ENCODE measurements at regions not wholly inside any gene's neighbourhood (a gene's known extent, or its start where the extent isn't known, plus 50 kb on each side); places are given as distances from the start of the nearest gene placed in this dataset.

GRCh38 chr14:38504175-38504574 lies 248.3 kb upstream of the CLEC14A start:
- Histone ChIP-seq H3K27me3 (no peaks in the 10 kb centered on the region), H3K4me1 (ENCODE audit: low read depth) (peaks cover 6% of the 10 kb centered on the region), H3K9me3 (ENCODE audit: low read depth) (no peaks in the 10 kb centered on the region), H3K4me3 (no peak overlapping the region), H3K27ac (no peak overlapping the region), H3K36me3 (no peaks in the 10 kb centered on the region)
- TF ChIP-seq, protein P1, sequence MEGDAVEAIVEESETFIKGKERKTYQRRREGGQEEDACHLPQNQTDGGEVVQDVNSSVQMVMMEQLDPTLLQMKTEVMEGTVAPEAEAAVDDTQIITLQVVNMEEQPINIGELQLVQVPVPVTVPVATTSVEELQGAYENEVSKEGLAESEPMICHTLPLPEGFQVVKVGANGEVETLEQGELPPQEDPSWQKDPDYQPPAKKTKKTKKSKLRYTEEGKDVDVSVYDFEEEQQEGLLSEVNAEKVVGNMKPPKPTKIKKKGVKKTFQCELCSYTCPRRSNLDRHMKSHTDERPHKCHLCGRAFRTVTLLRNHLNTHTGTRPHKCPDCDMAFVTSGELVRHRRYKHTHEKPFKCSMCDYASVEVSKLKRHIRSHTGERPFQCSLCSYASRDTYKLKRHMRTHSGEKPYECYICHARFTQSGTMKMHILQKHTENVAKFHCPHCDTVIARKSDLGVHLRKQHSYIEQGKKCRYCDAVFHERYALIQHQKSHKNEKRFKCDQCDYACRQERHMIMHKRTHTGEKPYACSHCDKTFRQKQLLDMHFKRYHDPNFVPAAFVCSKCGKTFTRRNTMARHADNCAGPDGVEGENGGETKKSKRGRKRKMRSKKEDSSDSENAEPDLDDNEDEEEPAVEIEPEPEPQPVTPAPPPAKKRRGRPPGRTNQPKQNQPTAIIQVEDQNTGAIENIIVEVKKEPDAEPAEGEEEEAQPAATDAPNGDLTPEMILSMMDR (IDR thresholded peaks at IDR 0.05; ENCODE audit: low read depth, low read length), result no peak
- no peak for DNase-seq (ENCODE audit: low read depth in 1 of 2, low spot score in 1 of 2)

DNA sequence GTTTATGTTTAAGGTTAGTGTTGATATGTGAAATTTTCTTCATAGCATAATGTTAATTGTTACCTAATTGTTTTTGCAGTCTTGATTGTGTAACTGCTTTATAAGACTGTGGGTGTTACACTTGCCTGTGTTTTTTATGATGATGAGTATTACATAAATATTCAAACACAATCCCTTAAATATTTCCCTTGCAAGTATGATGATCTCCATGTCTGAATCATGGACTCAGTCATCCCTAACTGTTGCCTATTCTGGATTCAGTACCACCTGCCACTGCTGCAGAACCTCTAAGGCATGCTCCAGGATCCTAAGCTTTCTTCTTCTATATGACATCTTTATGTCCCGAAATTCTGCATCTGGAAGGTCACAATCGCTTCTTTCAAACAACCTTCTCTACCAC lies 246.3 kb upstream of the CLEC14A start:
- Histone ChIP-seq H3K9me3 (ENCODE audit: low read depth) (no peaks in the 10 kb centered on the region), H3K27me3 (no peaks in the 10 kb centered on the region), H3K4me3 (no peak overlapping the region), H3K27ac (no peak overlapping the region), H3K36me3 (no peaks in the 10 kb centered on the region), H3K4me1 (ENCODE audit: low read depth) (peaks cover 6% of the 10 kb centered on the region)
- no peak for DNase-seq (ENCODE audit: low read depth in 1 of 2, low spot score in 1 of 2)
- TF ChIP-seq, protein P1 (IDR thresholded peaks at IDR 0.05; ENCODE audit: low read depth, low read length), result no peak

DNA sequence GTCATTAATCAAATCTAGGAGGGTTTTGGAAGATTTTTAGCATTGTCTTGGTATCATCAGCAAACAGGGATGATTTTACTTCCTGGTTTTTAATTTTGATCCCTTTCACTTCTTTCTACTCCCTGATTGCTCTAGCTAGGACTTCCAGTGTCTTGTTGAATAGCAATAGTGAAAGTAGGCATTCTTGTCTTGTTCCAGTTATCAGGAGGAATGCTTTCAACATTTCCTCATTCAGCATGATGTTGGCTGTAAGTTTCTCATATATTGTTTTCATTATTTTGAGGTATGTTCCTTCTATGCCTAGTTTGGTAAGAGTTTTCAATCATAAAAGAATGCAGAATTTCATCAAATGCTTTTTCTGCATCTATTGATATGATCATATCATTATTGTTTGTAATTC lies 244.2 kb upstream of the CLEC14A start:
- Histone ChIP-seq H3K36me3 (no peaks in the 10 kb centered on the region), H3K9me3 (ENCODE audit: low read depth) (no peaks in the 10 kb centered on the region), H3K27ac (no peak overlapping the region), H3K4me1 (ENCODE audit: low read depth) (no peaks in the 10 kb centered on the region), H3K4me3 (no peak overlapping the region), H3K27me3 (no peaks in the 10 kb centered on the region)
- DNase-seq (ENCODE audit: low read depth in 1 of 2, low spot score in 1 of 2), result peak in 1 of 2 donors; percentile 37
- TF ChIP-seq, protein P1 (IDR thresholded peaks at IDR 0.05; ENCODE audit: low read depth, low read length), result no peak

DNA sequence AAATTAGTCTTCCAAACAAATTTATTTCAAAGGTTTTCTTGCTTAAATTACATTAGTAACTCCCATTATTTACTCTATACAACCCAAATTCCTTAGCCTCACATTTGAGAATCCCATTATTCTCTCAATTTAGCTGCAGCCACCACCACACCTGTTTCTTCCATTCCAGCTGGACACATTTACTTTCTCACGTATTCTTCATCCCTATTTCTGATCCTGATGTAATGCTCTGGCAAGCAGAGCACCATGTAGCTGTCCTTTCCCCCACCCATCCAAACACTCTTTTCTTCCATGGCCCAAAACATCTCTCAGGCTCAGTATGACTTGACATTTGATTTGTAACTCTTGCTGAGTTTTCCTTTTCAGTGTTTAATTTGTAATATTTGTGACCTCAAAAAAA lies 240.2 kb upstream of the CLEC14A start:
- no peaks in the 10 kb centered on the region for H3K4me1 ChIP-seq (ENCODE audit: low read depth)
- no peak for DNase-seq (ENCODE audit: low read depth in 1 of 2, low spot score in 1 of 2)
- no peak overlapping the region for H3K27ac ChIP-seq
- H3K36me3 ChIP-seq, result no peaks in the 10 kb centered on the region
- no peaks in the 10 kb centered on the region for H3K9me3 ChIP-seq (ENCODE audit: low read depth)
- no peak overlapping the region for H3K4me3 ChIP-seq
- TF ChIP-seq, protein P1 (IDR thresholded peaks at IDR 0.05; ENCODE audit: low read depth, low read length), result no peak
- H3K27me3 ChIP-seq, result no peaks in the 10 kb centered on the region

- no peaks in the 10 kb centered on the region for H3K4me1 ChIP-seq (ENCODE audit: low read depth)
- H3K4me3 ChIP-seq, result no peak overlapping the region
- H3K36me3 ChIP-seq, result no peaks in the 10 kb centered on the region
- TF ChIP-seq, protein P1 (IDR thresholded peaks at IDR 0.05; ENCODE audit: low read depth, low read length), result no peak
- H3K27me3 ChIP-seq, result no peaks in the 10 kb centered on the region
- no peak overlapping the region for H3K27ac ChIP-seq
- DNase-seq (ENCODE audit: low read depth in 1 of 2, low spot score in 1 of 2), result no peak
- H3K9me3 ChIP-seq (ENCODE audit: low read depth), result no peaks in the 10 kb centered on the region
These were observed 234.4 kb upstream of the CLEC14A start for GRCh38 chr14:38490273-38490672.

DNA sequence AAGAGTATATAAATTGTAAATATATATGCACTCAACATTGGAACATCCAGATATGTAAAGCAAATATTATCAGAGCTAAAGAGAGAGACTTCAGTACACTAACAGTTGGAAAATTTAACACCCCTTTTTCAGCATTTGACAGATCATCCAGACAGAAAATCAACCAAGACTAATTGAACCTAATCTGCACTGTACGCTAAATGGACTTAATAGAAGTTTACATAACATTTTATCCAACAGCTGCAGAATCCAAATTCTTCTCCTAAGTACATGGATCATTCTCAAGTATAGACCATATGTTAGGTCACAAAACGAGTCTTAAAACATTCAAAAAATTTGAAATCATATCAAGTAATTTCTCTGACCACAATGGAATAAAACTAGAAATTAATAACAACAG lies 229.1 kb upstream of the CLEC14A start:
- TF ChIP-seq, protein P1 (IDR thresholded peaks at IDR 0.05; ENCODE audit: low read depth, low read length), result no peak
- DNase-seq (ENCODE audit: low read depth in 1 of 2, low spot score in 1 of 2), result no peak
- Histone ChIP-seq H3K4me1 (ENCODE audit: low read depth) (no peaks in the 10 kb centered on the region), H3K27me3 (no peaks in the 10 kb centered on the region), H3K9me3 (ENCODE audit: low read depth) (no peaks in the 10 kb centered on the region), H3K36me3 (no peaks in the 10 kb centered on the region), H3K4me3 (no peak overlapping the region), H3K27ac (no peak overlapping the region)
